Activated naive CD8-positive, alpha-beta T cell treated with anti-CD3 and anti-CD28 coated beads, Interleukin-2, amount 50 U/mL, for 24 hours (primary cell): ENCODE measurements at regions not wholly inside any gene's neighbourhood (a gene's known extent, or its start where the extent isn't known, plus 50 kb on each side); places are given as distances from the start of the nearest gene placed in this dataset.
A peak's percentile ranks its signal among the peaks of the same experiment; 100 is the strongest.

Experiments used
- ATAC-seq: fragments of 150-1000 bp; cut with Tn5 transposase; one replicate; pipeline ENCODE4 v1.10.0; 2021
- DNase-seq: peaks from one replicate; pipeline ENCODE4 v3.0.0; 2021
- H3K27ac Mint-ChIP-seq: one replicate; pipeline ENCODE4 v1.8.0; 2021; ENCODE audit warnings: mild to moderate bottlenecking, mixed read lengths
- H3K27me3 Mint-ChIP-seq: one replicate; pipeline ENCODE4 v1.8.0; 2021; ENCODE audit warnings: mixed read lengths
- H3K36me3 Mint-ChIP-seq: one replicate; pipeline ENCODE4 v1.8.0; 2021; ENCODE audit warnings: low read depth, mixed read lengths
- H3K4me1 Mint-ChIP-seq: one replicate; pipeline ENCODE4 v1.8.0; 2021; ENCODE audit warnings: mixed read lengths
- H3K4me3 Mint-ChIP-seq: one replicate; pipeline ENCODE4 v1.8.0; 2021; ENCODE audit warnings: mild to moderate bottlenecking, moderate library complexity, mixed read lengths
- H3K9me3 Mint-ChIP-seq: one replicate; pipeline ENCODE4 v1.8.0; 2021; ENCODE audit warnings: mixed read lengths

DNA sequence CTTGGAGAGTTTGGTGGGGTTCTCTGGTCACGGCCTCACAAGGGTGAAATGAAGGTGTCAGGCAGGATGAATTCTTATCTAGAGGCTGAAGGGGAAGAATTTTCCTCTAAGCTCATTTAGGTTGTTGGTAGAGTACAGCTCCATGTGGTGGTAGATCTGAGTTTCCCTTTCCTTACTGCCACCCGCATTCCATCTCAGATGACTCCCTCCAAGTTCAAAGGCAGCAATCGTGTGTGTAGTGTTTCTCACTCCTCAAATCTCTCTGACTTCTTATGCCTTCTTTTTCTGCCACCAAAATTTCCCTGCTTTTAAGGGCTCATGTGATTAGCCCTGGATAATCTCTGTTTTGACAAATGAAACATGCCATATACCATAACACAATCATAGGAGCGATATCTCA lies 135.5 kb upstream of the MYOCD start:
- DNase-seq: no peak
- Mint-ChIP-seq H3K27ac (no peak overlapping the region), H3K36me3 (no peaks in the 10 kb centered on the region), H3K4me1 (no peaks in the 10 kb centered on the region), H3K27me3 (no peaks in the 10 kb centered on the region), H3K4me3 (no peak overlapping the region), H3K9me3 (peaks cover 3% of the 10 kb centered on the region)
- no peak for ATAC-seq

DNA sequence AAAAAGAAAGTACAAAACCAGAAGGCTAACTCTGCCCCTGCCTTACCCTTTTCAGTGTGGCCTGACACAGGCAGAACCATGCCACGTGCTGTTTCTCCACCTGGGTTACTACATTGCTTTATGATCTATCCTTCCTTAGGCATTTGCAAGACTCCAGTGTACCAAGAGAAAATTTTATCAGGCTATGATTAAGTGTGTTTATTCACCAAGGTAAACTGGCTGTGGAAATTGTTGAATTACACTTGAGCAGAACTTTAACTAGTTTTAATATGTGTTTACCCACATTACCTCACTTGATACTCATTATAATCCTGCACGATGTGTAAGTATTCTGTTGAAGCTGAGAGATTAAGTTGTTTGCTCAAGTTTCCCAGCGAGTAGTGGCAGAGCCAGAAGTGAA lies 129.7 kb upstream of the MYOCD start:
- Mint-ChIP-seq H3K4me3 (no peak overlapping the region), H3K36me3 (no peaks in the 10 kb centered on the region), H3K9me3 (no peaks in the 10 kb centered on the region), H3K4me1 (no peaks in the 10 kb centered on the region), H3K27ac (no peak overlapping the region), H3K27me3 (no peaks in the 10 kb centered on the region)
- DNase-seq: no peak
- ATAC-seq: no peak

DNA sequence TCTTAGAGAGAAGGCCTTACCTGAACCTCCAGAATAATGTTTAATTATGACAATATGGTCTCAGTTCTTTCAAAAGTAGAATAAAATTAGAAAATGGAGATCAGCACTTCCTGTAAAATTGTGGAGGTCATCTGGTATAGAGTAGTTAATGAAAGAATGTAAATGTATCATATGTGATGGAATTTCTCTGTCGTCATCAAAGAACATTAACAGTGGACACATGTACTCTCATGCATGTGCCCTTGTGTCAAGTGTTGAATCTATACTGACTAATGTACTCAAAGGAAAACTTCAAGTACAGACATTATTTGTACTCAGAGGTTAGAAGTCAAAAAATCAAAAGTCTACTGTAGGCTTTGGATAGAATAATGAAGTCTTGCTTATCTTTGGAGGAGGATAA lies 129.2 kb upstream of the MYOCD start:
- DNase-seq (no peak), ATAC-seq (no peak)
- no peak overlapping the region for H3K27ac Mint-ChIP-seq
- H3K9me3 Mint-ChIP-seq: no peaks in the 10 kb centered on the region
- no peaks in the 10 kb centered on the region for H3K4me1 Mint-ChIP-seq
- H3K36me3 Mint-ChIP-seq: no peaks in the 10 kb centered on the region
- H3K27me3 Mint-ChIP-seq: no peaks in the 10 kb centered on the region
- no peak overlapping the region for H3K4me3 Mint-ChIP-seq

DNA sequence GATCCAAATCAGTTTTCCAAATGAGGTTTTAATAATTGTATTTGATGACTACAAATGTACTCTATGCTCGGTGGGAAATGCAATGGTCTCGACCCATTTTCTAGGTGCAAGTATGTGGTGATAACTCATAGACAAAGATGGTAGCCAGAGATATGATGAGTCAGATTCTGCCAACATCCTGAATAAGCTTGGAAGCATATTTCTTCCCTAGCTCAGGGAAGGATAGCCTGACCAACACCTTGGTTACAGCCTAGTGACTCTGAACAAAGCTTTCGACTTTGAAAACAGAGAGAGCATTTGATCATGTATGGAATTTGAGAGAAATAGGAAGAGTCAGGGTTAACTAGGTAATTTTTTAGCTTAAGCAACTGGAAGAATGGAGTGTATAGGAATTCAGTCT lies 128.3 kb upstream of the MYOCD start:
- Mint-ChIP-seq H3K27ac (no peak overlapping the region), H3K27me3 (no peaks in the 10 kb centered on the region), H3K4me3 (no peak overlapping the region), H3K9me3 (no peaks in the 10 kb centered on the region), H3K36me3 (no peaks in the 10 kb centered on the region), H3K4me1 (no peaks in the 10 kb centered on the region)
- no peak for DNase-seq
- ATAC-seq: no peak

DNA sequence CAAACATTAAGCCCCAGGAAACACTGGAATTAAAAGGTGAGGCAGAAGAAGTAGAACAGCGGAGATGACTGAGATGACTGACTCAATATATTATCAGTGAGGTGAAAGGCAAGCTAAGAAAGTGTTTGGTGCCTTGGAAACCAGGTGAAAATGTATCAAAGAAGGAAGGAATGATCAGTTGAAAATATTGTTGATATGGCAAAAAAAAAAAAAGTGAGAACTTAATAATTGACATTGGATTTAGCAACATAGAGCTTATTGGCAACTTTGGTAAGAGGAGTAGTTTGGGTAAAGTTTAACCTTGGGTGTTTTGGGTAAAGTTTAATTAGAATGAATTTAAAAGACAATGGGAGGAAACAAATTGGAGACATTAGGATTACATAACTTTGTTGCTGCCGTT lies 127.7 kb upstream of the MYOCD start:
- H3K36me3 Mint-ChIP-seq: no peaks in the 10 kb centered on the region
- ATAC-seq: no peak
- H3K4me3 Mint-ChIP-seq: no peak overlapping the region
- no peak for DNase-seq
- H3K9me3 Mint-ChIP-seq: no peaks in the 10 kb centered on the region
- no peak overlapping the region for H3K27ac Mint-ChIP-seq
- no peaks in the 10 kb centered on the region for H3K27me3 Mint-ChIP-seq
- no peaks in the 10 kb centered on the region for H3K4me1 Mint-ChIP-seq

DNA sequence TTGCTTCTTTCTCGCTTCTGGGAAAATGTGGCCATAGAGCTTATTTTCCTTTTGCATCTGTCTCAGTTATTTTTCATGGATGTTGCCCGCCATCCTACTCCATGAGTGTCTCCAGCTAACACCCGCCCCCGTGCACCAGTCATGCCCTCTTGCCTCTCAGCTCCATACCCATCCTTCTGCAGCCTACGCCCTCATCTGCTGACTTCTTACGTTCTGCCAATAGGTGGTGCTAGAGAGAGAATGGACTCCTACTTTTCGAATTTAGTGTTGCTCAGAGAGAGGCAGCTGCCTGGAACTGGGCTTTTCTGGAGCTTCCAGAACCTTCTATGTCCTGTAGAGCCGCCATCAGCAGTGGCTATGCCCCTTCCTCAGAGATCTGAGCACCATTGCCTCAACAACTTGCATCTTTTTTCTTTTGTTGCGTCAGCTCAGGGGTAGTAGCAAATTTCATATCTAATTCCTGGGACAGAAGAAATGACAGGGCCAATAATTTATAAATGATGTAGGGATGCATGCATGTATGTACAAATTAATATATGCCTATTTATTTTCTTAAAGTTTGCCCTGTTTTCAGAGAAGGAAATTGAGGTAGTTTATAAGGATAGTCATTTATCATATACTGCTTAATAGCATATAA lies 119.7 kb upstream of the MYOCD start:
- Mint-ChIP-seq H3K27ac (no peak overlapping the region), H3K36me3 (no peaks in the 10 kb centered on the region), H3K4me3 (no peak overlapping the region), H3K4me1 (no peaks in the 10 kb centered on the region), H3K9me3 (peaks cover 5% of the 10 kb centered on the region), H3K27me3 (peaks cover 4% of the 10 kb centered on the region)
- DNase-seq (peak; percentile 6), ATAC-seq (no peak)

DNA sequence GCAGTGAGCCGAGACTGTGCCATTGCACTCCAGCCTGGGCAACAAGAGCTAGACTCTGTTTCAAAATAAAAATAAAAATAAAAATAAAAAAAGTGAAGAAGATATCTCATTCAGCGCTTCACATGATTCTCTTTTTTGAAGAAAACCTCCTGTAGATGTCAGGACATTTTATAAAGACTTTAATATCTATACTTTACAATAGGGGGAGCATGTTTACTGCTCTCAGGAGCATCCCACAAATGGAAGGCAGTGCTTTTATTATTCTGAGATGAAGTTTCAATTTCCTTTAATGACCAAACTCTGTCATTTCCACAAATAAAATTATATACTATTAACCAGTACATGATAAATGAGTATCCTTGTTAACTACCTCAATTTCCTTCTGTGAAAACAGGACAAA lies 118.7 kb upstream of the MYOCD start:
- Mint-ChIP-seq H3K36me3 (no peaks in the 10 kb centered on the region), H3K27me3 (peaks cover 4% of the 10 kb centered on the region), H3K9me3 (peaks cover 5% of the 10 kb centered on the region), H3K27ac (no peak overlapping the region), H3K4me3 (no peak overlapping the region), H3K4me1 (no peaks in the 10 kb centered on the region)
- ATAC-seq: no peak
- DNase-seq: no peak

DNA sequence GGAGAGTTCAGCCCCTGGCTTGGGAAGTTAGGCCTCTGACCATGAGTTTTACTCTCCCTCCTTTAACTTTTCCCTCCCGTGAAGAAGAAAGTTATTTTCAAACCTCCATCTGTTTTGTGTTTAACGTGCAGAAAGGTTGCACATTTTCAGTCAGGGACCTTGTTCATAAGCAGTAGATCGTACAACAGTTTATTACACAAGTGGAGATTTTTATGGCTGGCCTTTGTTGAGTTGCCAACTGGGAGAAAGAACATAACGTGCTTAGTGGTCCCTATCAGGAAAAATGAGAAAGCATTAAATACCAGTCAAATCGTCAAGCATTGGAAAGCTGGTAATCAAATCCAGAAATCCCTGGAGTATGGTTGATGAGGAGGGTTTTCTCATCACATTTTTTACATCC lies 117.9 kb upstream of the MYOCD start:
- Mint-ChIP-seq H3K36me3 (no peaks in the 10 kb centered on the region), H3K4me3 (no peak overlapping the region), H3K4me1 (no peaks in the 10 kb centered on the region), H3K27ac (no peak overlapping the region), H3K27me3 (peaks cover 4% of the 10 kb centered on the region), H3K9me3 (peaks cover 5% of the 10 kb centered on the region)
- DNase-seq (no peak), ATAC-seq (no peak)

DNA sequence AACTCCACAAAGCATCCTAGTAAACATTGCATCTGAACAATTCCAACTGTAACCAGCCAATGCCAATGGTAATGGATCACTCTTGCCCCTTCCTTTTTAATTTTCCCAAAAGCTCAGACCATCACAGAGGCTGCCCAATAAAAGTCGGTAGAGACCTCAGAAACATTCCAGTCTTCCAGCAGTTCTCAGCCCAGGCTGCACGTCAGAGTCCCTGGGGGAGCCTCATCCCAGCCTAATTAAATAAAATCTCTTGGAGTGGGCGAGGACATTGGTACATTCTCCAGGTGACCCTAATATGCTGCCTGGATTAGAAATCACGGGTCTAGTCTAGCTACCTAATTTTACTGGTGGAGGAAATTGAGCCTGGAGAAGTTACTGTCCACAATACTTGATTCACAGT lies 117.1 kb upstream of the MYOCD start:
- Mint-ChIP-seq H3K4me1 (no peaks in the 10 kb centered on the region), H3K4me3 (no peak overlapping the region), H3K27ac (no peak overlapping the region), H3K36me3 (no peaks in the 10 kb centered on the region), H3K9me3 (peaks cover 2% of the 10 kb centered on the region), H3K27me3 (peaks cover 4% of the 10 kb centered on the region)
- no peak for DNase-seq
- ATAC-seq: no peak

DNA sequence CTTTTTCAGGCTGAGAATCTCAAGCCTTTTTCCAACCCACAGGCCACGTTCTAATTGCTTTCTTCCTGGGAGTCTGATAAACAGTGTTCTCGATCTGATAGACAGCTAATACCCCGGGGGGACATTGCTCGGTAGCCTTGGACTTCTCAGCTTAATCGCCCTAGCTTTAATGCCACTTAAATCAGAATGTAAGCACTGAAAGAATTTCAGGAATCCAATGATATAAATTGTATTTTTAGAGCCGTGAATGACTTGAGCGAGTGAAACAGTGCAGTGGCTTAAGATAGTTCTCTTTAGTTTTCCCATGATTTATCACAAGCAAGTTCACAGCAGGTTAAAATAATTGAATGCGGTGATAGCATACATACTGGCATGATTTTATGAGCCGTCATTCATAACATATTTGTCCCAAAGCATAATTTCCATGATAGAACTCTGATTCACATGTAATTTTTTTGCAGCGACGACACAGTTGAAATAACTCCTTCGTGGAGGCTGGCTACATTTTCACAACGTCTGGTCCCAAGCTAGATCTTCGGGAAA lies 116.1 kb upstream of the MYOCD start:
- Mint-ChIP-seq H3K27ac (no peak overlapping the region), H3K36me3 (no peaks in the 10 kb centered on the region), H3K4me3 (no peak overlapping the region), H3K4me1 (no peaks in the 10 kb centered on the region), H3K27me3 (peaks cover 4% of the 10 kb centered on the region), H3K9me3 (no peaks in the 10 kb centered on the region)
- no peak for DNase-seq
- no peak for ATAC-seq

DNA sequence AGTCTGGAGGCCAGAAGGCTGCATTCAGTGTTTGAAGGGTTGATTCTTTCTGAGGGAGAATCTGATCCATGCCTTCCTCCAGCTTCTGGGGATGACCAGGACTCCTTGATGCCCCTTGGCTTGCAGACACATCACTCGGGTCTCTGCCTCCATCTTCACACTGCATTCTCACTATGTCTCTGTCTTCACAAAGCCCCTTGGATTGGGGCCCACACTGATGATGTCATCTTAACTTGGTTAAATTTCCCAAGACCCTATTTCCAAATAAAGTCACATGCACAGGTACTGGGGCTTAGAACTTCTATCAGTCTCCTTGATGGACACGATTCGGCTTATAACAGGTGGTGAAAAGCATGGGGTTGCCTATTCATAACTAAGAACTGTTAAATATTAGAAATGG lies 112.1 kb upstream of the MYOCD start:
- H3K4me1 Mint-ChIP-seq: no peaks in the 10 kb centered on the region
- ATAC-seq (no peak), DNase-seq (no peak)
- H3K27ac Mint-ChIP-seq: no peak overlapping the region
- no peaks in the 10 kb centered on the region for H3K27me3 Mint-ChIP-seq
- no peaks in the 10 kb centered on the region for H3K36me3 Mint-ChIP-seq
- H3K9me3 Mint-ChIP-seq: peaks cover 4% of the 10 kb centered on the region
- H3K4me3 Mint-ChIP-seq: no peak overlapping the region

DNA sequence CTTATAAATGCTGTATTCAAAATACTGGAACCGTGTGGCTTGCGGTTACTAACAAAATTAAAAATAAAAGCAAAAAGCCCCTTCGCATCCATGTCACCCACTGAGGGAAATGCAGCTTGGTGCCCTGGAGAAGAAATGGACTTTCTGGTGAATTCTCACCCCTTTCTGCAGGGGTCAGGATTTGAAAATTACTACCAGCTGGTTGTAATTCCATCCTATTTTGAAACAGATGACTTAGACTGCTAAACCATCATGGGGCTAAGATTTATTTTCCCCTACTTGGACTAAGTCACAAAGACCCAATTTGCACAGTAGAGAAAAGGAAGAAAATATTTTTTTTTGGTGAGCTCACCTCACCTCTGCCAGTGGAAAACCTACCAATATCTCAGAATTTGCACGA lies 111.4 kb upstream of the MYOCD start:
- H3K27ac Mint-ChIP-seq: no peak overlapping the region
- ATAC-seq: no peak
- H3K9me3 Mint-ChIP-seq: peaks cover 4% of the 10 kb centered on the region
- no peak overlapping the region for H3K4me3 Mint-ChIP-seq
- no peak for DNase-seq
- no peaks in the 10 kb centered on the region for H3K27me3 Mint-ChIP-seq
- H3K4me1 Mint-ChIP-seq: no peaks in the 10 kb centered on the region
- H3K36me3 Mint-ChIP-seq: no peaks in the 10 kb centered on the region

DNA sequence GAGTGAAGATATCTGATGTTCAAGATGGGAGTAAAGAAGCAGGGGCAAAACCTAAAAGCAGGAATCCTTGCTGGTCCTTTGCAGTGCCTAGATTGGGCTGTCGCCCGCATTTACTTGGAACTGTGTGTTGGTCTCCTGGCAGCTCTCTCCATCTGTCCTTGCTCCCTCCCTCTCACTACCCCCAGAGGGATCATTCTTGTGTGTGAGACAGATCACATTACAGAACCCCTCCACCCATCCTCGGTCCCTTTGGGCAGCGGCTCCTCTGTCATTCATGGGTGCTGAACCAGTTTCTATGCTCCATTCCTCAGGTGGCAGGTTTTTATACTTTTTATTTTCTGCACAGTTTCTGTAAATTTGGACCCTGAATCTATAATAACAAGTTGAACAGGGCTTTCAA lies 99.4 kb upstream of the MYOCD start:
- ATAC-seq: no peak
- Mint-ChIP-seq H3K4me1 (no peaks in the 10 kb centered on the region), H3K36me3 (no peaks in the 10 kb centered on the region), H3K9me3 (peaks cover 13% of the 10 kb centered on the region), H3K27ac (no peak overlapping the region), H3K4me3 (no peak overlapping the region), H3K27me3 (peaks cover 3% of the 10 kb centered on the region)
- no peak for DNase-seq

DNA sequence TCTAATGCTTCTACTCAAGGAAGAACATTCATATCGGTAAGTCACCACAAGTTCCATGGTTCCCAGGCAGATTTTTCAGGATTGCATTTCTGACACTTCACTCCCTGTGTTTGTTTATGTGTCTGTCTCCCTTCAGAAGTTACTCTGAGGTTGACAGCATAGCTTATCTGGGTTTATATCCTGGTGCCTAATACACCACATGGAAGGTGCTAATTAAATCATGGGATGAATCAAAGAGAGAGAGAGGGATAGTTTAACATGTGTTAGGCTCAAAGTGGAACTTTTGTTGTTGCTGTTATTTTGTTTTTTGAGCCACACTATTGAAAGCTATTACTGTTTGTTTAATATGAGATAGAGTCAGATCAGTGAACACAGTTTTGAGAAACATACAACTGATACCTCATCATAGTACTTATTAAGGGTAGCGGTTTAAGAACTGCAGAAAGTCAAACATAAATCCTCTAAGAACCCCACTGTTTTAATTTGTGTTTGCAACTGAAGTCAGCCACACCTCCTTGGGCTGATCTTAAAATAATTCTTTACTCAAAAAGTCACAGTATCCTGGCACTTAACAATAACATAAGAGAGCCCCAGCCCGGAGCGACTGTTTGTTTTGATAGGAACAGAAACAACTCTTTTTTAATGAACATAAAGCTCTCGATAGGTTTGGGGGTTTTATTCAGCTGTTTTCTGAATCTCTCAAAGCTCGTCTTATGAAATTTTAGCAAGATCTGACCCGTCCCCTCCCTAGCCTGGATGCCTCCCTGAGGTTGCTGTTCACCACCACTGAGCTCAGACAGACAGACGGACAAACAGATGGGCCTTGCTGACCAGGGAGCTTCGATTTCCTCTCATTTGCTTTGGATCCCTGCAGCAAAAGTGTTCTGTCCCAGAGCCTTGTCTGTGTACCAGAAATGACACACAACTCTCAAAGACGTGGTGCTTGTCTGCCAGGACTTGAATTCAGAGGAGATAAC lies 98.3 kb upstream of the MYOCD start:
- H3K4me1 Mint-ChIP-seq: no peaks in the 10 kb centered on the region
- no peak overlapping the region for H3K27ac Mint-ChIP-seq
- no peaks in the 10 kb centered on the region for H3K36me3 Mint-ChIP-seq
- peaks cover 3% of the 10 kb centered on the region for H3K27me3 Mint-ChIP-seq
- ATAC-seq (no peak), DNase-seq (no peak)
- no peak overlapping the region for H3K4me3 Mint-ChIP-seq
- H3K9me3 Mint-ChIP-seq: peaks cover 13% of the 10 kb centered on the region
